ENCODE measurements at regions not wholly inside any gene's neighbourhood (a gene's known extent, or its start where the extent isn't known, plus 50 kb on each side); places are given as distances from the start of the nearest gene placed in this dataset.

DNA sequence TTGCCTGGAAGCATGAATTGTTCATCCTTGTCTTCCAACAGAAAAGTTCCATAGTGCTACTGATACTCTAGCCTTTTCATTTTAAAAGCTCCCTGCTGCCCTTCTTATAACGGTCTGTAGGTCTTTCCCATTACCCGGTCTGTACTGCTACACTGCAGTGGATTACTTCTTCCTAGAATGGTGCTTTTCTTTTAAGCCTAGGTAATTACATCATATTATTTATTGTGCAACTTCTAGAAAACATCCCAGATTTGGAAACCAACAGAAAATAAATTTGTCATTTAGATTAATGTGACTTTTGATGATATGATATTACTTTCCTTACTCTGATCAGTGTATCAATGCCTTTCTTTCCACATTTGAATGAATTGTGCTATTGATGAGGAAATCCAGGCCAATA, 199.4 kb downstream of the TANC2 start:
- Histone ChIP-seq H3K79me2 (ENCODE audit: low read length) (no peaks in the 10 kb centered on the region), H3K27me3 (ENCODE audit: low read length) (no peaks in the 10 kb centered on the region), H3K27ac (ENCODE audit: low read length) (no peak overlapping the region), H2AFZ (ENCODE audit: low read length) (no peak overlapping the region), H3K4me1 (ENCODE audit: insufficient read depth, low read length) (no peaks in the 10 kb centered on the region), H3K9me2 (replicated peaks; ENCODE audit: low read length) (no peaks in the 10 kb centered on the region), H3K9ac (ENCODE audit: low read length) (no peak overlapping the region), H3F3A (ENCODE audit: low read length, unreplicated experiment) (no peaks in the 10 kb centered on the region), H3K4me3 (ENCODE audit: low read length) (no peak overlapping the region), H3K4me2 (ENCODE audit: low read length) (no peak overlapping the region), H4K20me1 (ENCODE audit: low read length) (no peaks in the 10 kb centered on the region), H3K36me3 (ENCODE audit: low read depth, low read length) (no peaks in the 10 kb centered on the region), H3K9me3 (ENCODE audit: low read length) (no peaks in the 10 kb centered on the region)
- no peak for TF ChIP-seq EZH2phosphoT487 (IDR thresholded peaks at IDR 0.05; ENCODE audit: borderline replicate concordance, low read length)
- TF ChIP-seq EZH2 (IDR thresholded peaks at IDR 0.05; ENCODE audit: low read length, unreplicated experiment) = no peak
- TF ChIP-seq, protein P1, sequence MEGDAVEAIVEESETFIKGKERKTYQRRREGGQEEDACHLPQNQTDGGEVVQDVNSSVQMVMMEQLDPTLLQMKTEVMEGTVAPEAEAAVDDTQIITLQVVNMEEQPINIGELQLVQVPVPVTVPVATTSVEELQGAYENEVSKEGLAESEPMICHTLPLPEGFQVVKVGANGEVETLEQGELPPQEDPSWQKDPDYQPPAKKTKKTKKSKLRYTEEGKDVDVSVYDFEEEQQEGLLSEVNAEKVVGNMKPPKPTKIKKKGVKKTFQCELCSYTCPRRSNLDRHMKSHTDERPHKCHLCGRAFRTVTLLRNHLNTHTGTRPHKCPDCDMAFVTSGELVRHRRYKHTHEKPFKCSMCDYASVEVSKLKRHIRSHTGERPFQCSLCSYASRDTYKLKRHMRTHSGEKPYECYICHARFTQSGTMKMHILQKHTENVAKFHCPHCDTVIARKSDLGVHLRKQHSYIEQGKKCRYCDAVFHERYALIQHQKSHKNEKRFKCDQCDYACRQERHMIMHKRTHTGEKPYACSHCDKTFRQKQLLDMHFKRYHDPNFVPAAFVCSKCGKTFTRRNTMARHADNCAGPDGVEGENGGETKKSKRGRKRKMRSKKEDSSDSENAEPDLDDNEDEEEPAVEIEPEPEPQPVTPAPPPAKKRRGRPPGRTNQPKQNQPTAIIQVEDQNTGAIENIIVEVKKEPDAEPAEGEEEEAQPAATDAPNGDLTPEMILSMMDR (conservative IDR thresholded peaks at IDR 0.05; ENCODE audit: low read depth, low read length) = no peak
- ChIA-PET POLR2A (ENCODE audit: unreplicated experiment) (no interaction called here), CTCF (no interaction called here)
- BruUV-seq (replicated peaks) = no TSS peak
- intact Hi-C loops (cut with micrococcal nuclease) = no loop called here
- ATAC-seq = no peak
- no peak for DNase-seq

GRCh38 chr17:63170795-63171194, 204.8 kb downstream of the TANC2 start:
- Histone ChIP-seq H3F3A (ENCODE audit: low read length, unreplicated experiment) (no peaks in the 10 kb centered on the region), H3K9me2 (replicated peaks; ENCODE audit: low read length) (no peaks in the 10 kb centered on the region), H3K79me2 (ENCODE audit: low read length) (no peaks in the 10 kb centered on the region), H2AFZ (ENCODE audit: low read length) (no peak overlapping the region), H4K20me1 (ENCODE audit: low read length) (no peaks in the 10 kb centered on the region), H3K36me3 (ENCODE audit: low read depth, low read length) (no peaks in the 10 kb centered on the region), H3K4me2 (ENCODE audit: low read length) (no peak overlapping the region), H3K27me3 (ENCODE audit: low read length) (no peaks in the 10 kb centered on the region), H3K4me3 (ENCODE audit: low read length) (no peak overlapping the region), H3K27ac (ENCODE audit: low read length) (no peak overlapping the region), H3K4me1 (ENCODE audit: insufficient read depth, low read length) (peaks cover 13% of the 10 kb centered on the region), H3K9me3 (ENCODE audit: low read length) (no peaks in the 10 kb centered on the region), H3K9ac (ENCODE audit: low read length) (no peak overlapping the region)
- TF ChIP-seq EZH2 (IDR thresholded peaks at IDR 0.05; ENCODE audit: low read length, unreplicated experiment) (no peak), EZH2phosphoT487 (IDR thresholded peaks at IDR 0.05; ENCODE audit: borderline replicate concordance, low read length) (no peak)
- TF ChIP-seq, protein P1 (conservative IDR thresholded peaks at IDR 0.05; ENCODE audit: low read depth, low read length) = no peak
- no TSS peak for BruUV-seq (replicated peaks)
- DNase-seq (no peak), ATAC-seq (no peak)
- ChIA-PET POLR2A (ENCODE audit: unreplicated experiment) (interaction anchor here (0.6 kb wide), 1 partner anchor 104 kb away, joined by 4 read pairs; no protein-coding TSS in a partner anchor), CTCF (interaction anchor here (0.6 kb wide), 1 partner anchor 44 kb away, joined by 3 read pairs; no protein-coding TSS in a partner anchor)
- intact Hi-C loops (cut with micrococcal nuclease) = loop anchor here (2.0 to 10.0 kb wide), 2 partner anchors 44 to 234 kb away; no protein-coding TSS in a partner anchor

Measured in PC-3 (cell line).